ENCODE measurements at regions not wholly inside any gene's neighbourhood (a gene's known extent, or its start where the extent isn't known, plus 50 kb on each side); places are given as distances from the start of the nearest gene placed in this dataset.

DNA sequence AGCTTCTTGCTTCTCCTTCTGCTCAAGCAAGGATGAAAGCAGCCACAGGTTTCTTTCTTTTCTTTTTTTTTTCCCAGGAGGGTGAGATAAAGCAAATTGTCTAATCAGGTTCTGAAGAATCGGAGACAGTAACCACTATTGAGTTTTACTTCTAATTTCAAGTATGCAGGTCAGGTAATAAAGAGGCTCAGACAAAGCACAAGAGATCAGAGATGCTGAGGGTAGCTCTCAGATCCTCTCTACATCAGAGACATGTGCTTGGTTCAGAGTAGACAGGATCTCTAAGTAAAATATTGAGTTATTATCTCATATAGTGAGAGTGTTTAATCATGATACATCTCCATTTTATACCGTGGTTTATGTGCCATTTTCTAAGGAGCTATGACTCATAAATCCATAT lies 168.5 kb downstream of the NFKBIZ start:
- TF ChIP-seq, protein P1, sequence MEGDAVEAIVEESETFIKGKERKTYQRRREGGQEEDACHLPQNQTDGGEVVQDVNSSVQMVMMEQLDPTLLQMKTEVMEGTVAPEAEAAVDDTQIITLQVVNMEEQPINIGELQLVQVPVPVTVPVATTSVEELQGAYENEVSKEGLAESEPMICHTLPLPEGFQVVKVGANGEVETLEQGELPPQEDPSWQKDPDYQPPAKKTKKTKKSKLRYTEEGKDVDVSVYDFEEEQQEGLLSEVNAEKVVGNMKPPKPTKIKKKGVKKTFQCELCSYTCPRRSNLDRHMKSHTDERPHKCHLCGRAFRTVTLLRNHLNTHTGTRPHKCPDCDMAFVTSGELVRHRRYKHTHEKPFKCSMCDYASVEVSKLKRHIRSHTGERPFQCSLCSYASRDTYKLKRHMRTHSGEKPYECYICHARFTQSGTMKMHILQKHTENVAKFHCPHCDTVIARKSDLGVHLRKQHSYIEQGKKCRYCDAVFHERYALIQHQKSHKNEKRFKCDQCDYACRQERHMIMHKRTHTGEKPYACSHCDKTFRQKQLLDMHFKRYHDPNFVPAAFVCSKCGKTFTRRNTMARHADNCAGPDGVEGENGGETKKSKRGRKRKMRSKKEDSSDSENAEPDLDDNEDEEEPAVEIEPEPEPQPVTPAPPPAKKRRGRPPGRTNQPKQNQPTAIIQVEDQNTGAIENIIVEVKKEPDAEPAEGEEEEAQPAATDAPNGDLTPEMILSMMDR (IDR thresholded peaks at IDR 0.05), result no peak
- TF ChIP-seq, protein P2, sequence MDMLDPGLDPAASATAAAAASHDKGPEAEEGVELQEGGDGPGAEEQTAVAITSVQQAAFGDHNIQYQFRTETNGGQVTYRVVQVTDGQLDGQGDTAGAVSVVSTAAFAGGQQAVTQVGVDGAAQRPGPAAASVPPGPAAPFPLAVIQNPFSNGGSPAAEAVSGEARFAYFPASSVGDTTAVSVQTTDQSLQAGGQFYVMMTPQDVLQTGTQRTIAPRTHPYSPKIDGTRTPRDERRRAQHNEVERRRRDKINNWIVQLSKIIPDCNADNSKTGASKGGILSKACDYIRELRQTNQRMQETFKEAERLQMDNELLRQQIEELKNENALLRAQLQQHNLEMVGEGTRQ (IDR thresholded peaks at IDR 0.05; ENCODE audit: borderline replicate concordance, low read depth, low read length), result no peak
- TF ChIP-seq MAX (IDR thresholded peaks at IDR 0.05; ENCODE audit: low read depth) (no peak), POLR2AphosphoS5 (IDR thresholded peaks at IDR 0.05; ENCODE audit: low read depth, low read length) (no peak), FOXM1 (IDR thresholded peaks at IDR 0.05; ENCODE audit: low read depth) (no peak), NRF1 (IDR thresholded peaks at IDR 0.05; ENCODE audit: low read depth, low read length) (no peak), TCF12 (IDR thresholded peaks at IDR 0.05) (no peak), YY1 (IDR thresholded peaks at IDR 0.05; ENCODE audit: low read depth) (no peak), TEAD4 (IDR thresholded peaks at IDR 0.05; ENCODE audit: borderline replicate concordance, insufficient read depth) (no peak), SIN3A (IDR thresholded peaks at IDR 0.05; ENCODE audit: borderline replicate concordance, low read depth, low read length) (no peak), FOXJ3 (CRISPR knock-in tag; IDR thresholded peaks at IDR 0.05) (no peak), NFIC (IDR thresholded peaks at IDR 0.05; ENCODE audit: borderline replicate concordance) (no peak), SMC3 (IDR thresholded peaks at IDR 0.05; ENCODE audit: low read depth, low read length) (no peak)
- TF ChIP-seq, protein P3, sequence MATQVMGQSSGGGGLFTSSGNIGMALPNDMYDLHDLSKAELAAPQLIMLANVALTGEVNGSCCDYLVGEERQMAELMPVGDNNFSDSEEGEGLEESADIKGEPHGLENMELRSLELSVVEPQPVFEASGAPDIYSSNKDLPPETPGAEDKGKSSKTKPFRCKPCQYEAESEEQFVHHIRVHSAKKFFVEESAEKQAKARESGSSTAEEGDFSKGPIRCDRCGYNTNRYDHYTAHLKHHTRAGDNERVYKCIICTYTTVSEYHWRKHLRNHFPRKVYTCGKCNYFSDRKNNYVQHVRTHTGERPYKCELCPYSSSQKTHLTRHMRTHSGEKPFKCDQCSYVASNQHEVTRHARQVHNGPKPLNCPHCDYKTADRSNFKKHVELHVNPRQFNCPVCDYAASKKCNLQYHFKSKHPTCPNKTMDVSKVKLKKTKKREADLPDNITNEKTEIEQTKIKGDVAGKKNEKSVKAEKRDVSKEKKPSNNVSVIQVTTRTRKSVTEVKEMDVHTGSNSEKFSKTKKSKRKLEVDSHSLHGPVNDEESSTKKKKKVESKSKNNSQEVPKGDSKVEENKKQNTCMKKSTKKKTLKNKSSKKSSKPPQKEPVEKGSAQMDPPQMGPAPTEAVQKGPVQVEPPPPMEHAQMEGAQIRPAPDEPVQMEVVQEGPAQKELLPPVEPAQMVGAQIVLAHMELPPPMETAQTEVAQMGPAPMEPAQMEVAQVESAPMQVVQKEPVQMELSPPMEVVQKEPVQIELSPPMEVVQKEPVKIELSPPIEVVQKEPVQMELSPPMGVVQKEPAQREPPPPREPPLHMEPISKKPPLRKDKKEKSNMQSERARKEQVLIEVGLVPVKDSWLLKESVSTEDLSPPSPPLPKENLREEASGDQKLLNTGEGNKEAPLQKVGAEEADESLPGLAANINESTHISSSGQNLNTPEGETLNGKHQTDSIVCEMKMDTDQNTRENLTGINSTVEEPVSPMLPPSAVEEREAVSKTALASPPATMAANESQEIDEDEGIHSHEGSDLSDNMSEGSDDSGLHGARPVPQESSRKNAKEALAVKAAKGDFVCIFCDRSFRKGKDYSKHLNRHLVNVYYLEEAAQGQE (IDR thresholded peaks at IDR 0.05; ENCODE audit: low read depth, low read length), result no peak
